Heart left ventricle (tissue), 16 donors: ENCODE measurements at regions not wholly inside any gene's neighbourhood (a gene's known extent, or its start where the extent isn't known, plus 50 kb on each side); places are given as distances from the start of the nearest gene placed in this dataset.

Experiments
- ATAC-seq, 4 donors: fragments of 200-7000 bp; cut with Tn5 transposase; one replicate each; pipeline ENCODE4 v1.9.1; 2020 to 2022; ENCODE audit warnings: moderate library complexity in 4 of 4, mild to moderate bottlenecking in 3 of 4, moderate number of reproducible peaks in 1 of 4
- DNase-seq, 5 donors: peaks; one replicate each; pipeline ENCODE4 v3.0.0-alpha.2; 2020
- H3K27ac ChIP-seq, 12 donors: fragments of 200-600 bp; sonication (generic) in 4 of 12; one replicate each; pipeline versions ENCODE4 v1.5.0 to v1.8.0; 2016 to 2022; ENCODE audit warnings: mild to moderate bottlenecking in 2 of 12
- H3K27me3 ChIP-seq, 9 donors: fragments of 200-600 bp; sonication (generic) in 2 of 9; one replicate each; pipeline versions ENCODE4 v1.5.1 to v1.8.0; 2016 to 2022; ENCODE audit warnings: mild to moderate bottlenecking in 3 of 9
- H3K36me3 ChIP-seq, 9 donors: fragments of 200-600 bp; sonication (generic) in 2 of 9; one replicate each; pipeline versions ENCODE4 v1.5.0 to v1.8.0; 2018 to 2022; ENCODE audit warnings: mild to moderate bottlenecking in 2 of 9
- H3K4me1 ChIP-seq, 12 donors: fragments of 200-600 bp; sonication (generic) in 4 of 12; one replicate each; pipeline versions ENCODE4 v1.5.0 to v1.8.0; 2016 to 2022; ENCODE audit warnings: mild to moderate bottlenecking in 3 of 12
- H3K4me3 ChIP-seq, 12 donors: fragments of 200-600 bp; sonication (generic) in 4 of 12; one replicate each; pipeline versions ENCODE4 v1.5.0 to v1.8.0; 2017 to 2022; ENCODE audit warnings: mild to moderate bottlenecking in 9 of 12, moderate library complexity in 4 of 12
- H3K9me3 ChIP-seq, 12 donors: fragments of 200-600 bp; sonication (generic) in 4 of 12; one replicate each; pipeline versions ENCODE4 v1.5.0 to v1.8.0; 2016 to 2022; ENCODE audit warnings: mild to moderate bottlenecking in 1 of 12
- CTCF ChIP-seq, 12 donors: fragments of 200-600 bp; sonication (generic) in 4 of 12; IDR thresholded peaks; one replicate each; pipeline versions ENCODE4 v1.5.0 to v1.8.0; 2018 to 2022; ENCODE audit warnings: antibody characterized with exemption in 12 of 12, mild to moderate bottlenecking in 5 of 12
- POLR2A ChIP-seq, 2 donors: fragments of 450-650 bp; IDR thresholded peaks; one replicate each; pipeline ENCODE4 v1.6.1; 2017; ENCODE audit warnings: antibody characterized with exemption in 2 of 2, mild to moderate bottlenecking in 2 of 2, moderate library complexity in 2 of 2
- WGBS, 4 donors: extraction: QIAGEN DNeasy Blood & Tissue Kit in 2 of 4; methylation state at CpG; one replicate each; pipeline versions ENCODE4 v1.1.5 to v1.1.7; 2013 to 2018; 5-methylcytosine and 5-hydroxymethylcytosine counted together
- intact Hi-C, 10 donors: fragments of 100-400 bp; cut with DNase I; formaldehyde crosslinking; loops; one replicate each; pipeline versions ENCODE4 v1.11.1 to v1.14.2; 2022
- donor health status: ischemic (EF 13 %, LVEDD 7.1; RV severe dilation, severe dysfunction).
- donor health status: healthy with polysubstance abuse.
- donor health status: DM: no; HTN: yes; CAD: no.
- donor health status: DM: no; HTN: no; CAD: no.
- donor health status: ischemic (EF 25% LVEDD 6.9; RV normal size, moderate dysfunction).
- donor health status: ischemic (EF 25% LVEDD 5.7; RV mildly dilated, moderate dysfunction).
- donor health status: healthy.
- donor health status: DM: yes; HTN: yes; CAD: no.
- donor health status: ischemic (EF 35%, LVEDD 5.7; RV mildly dilated, moderate dysfunction).
- donor health status: nonischemic (EF 11% LVEDD 7.7; RV severe dilation, severe dysfunction).
- donor health status: DM: yes; HTN: yes; CAD: no.
- donor health status: PGD.
- donor health status: ischemic (EF 29% LVEDD 5.4; RV normal size, mild dysfunction).
- donor health status: nonischemic (EF 23%, LVEDD 6.1; RV moderate dilation, normal function).

DNA sequence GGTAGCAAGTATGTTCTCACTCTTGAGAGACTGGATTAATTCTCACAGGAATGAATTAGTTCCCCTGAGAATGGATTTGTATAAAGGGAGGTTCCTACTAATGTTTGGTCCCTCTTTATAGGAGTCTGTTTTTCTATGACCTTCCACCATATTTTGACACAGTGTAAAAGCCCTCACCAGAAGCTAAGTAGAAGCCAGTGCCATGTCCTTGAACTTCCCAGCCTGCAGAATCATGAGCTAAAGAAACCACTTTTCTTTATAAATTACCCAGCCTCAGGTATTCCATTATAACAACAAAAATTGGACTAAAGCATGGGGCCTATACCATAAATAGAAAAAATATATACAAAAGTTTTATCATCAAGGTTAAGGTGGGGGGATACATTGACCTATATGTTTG is 227.9 kb upstream of the DTNA start:
- DNase-seq, result no peak
- H3K27ac ChIP-seq, result no peak overlapping the region
- intact Hi-C loops, result loop anchor here in 1 of 10 donors (10.0 kb wide), 1 partner anchor 127 kb away; no protein-coding TSS in a partner anchor
- no peak for TF ChIP-seq POLR2A (IDR thresholded peaks at IDR 0.05)
- no peak for TF ChIP-seq CTCF (IDR thresholded peaks at IDR 0.05)
- H3K9me3 ChIP-seq, result peaks cover 0 to 11% (median 0%) of the 10 kb centered on the region in 12 donors
- no peaks in the 10 kb centered on the region for H3K27me3 ChIP-seq
- no peaks in the 10 kb centered on the region for H3K36me3 ChIP-seq
- no peak for ATAC-seq
- no peaks in the 10 kb centered on the region for H3K4me1 ChIP-seq
- no peak overlapping the region for H3K4me3 ChIP-seq

DNA sequence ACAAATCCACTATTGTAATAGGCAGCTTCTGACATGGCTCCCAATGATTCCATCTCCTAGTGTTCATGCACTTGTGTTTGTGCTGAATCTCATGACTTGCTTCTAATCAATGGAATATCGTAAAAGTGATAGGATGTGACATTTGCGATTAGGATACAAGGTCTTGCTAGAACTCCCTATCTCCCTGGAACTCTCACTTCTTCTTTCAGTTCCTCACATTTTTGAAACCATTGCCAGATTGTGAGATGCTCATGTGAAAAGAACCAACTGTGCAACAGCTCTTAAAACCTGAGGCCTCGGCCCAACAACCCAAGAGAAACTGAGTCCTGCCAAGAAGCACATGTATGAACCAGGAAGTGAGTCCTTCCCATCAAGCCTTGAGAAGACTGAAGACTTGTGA is 226.9 kb upstream of the DTNA start:
- Histone ChIP-seq H3K4me1 (no peaks in the 10 kb centered on the region), H3K27ac (no peak overlapping the region), H3K9me3 (peaks cover 0 to 11% (median 0%) of the 10 kb centered on the region in 12 donors), H3K4me3 (no peak overlapping the region), H3K27me3 (no peaks in the 10 kb centered on the region), H3K36me3 (no peaks in the 10 kb centered on the region)
- DNase-seq (no peak), ATAC-seq (no peak)
- TF ChIP-seq POLR2A (IDR thresholded peaks at IDR 0.05) (no peak), CTCF (IDR thresholded peaks at IDR 0.05) (no peak)
- 85 to 90% (median 87%) methylated on average over 3 of the region's 3 CpGs for WGBS, 4 donors
- intact Hi-C loops, result loop anchor here in 1 of 10 donors (10.0 kb wide), 1 partner anchor 128 kb away; no protein-coding TSS in a partner anchor

GRCh38 chr18:34491719-34492118 is 218.4 kb upstream of the DTNA start:
- H3K27me3 ChIP-seq, result peaks cover 0 to 12% (median 0%) of the 10 kb centered on the region in 9 donors
- TF ChIP-seq POLR2A (IDR thresholded peaks at IDR 0.05) (no peak), CTCF (IDR thresholded peaks at IDR 0.05) (no peak)
- intact Hi-C loops, result loop anchor here in 9 of 10 donors (2.0 to 10.0 kb wide), 12 partner anchors 73 to 303 kb away; no protein-coding TSS in a partner anchor
- H3K9me3 ChIP-seq, result no peaks in the 10 kb centered on the region
- no peak for DNase-seq
- 66 to 79% (median 72%) methylated on average over 2 of the region's 2 CpGs for WGBS, 4 donors
- no peak overlapping the region for H3K4me3 ChIP-seq
- ATAC-seq, result no peak
- no peak overlapping the region for H3K27ac ChIP-seq
- no peaks in the 10 kb centered on the region for H3K36me3 ChIP-seq
- peaks cover 0 to 18% (median 9%) of the 10 kb centered on the region in 12 donors for H3K4me1 ChIP-seq

DNA sequence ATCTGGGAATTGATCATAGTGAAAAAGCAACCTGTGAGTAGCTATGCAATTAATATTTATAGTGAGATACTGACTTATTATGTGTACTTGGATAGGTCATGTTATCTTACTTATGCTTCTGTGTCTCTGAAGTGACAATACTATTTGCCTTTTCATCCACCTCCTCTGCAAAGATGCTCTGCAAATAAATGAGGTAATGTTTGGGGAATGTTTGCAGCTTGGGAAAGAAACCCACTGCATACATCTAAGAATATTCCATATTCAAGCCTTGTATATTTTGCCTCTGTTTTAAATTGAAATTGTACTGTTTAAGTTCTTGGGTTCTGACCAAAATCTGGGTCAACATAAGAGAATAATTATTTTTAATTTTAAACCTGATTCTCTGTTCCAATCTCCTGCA is 217.4 kb upstream of the DTNA start:
- DNase-seq (no peak), ATAC-seq (no peak)
- Histone ChIP-seq H3K27ac (peak overlapping the region in 10 of 12 donors; percentile 72 to 91 (median 86)), H3K4me3 (peak overlapping the region in 11 of 12 donors; percentile 51 to 73 (median 66)), H3K4me1 (peaks cover 0 to 20% (median 9%) of the 10 kb centered on the region in 12 donors), H3K36me3 (no peaks in the 10 kb centered on the region), H3K27me3 (peaks cover 0 to 12% (median 0%) of the 10 kb centered on the region in 9 donors), H3K9me3 (no peaks in the 10 kb centered on the region)
- TF ChIP-seq CTCF (IDR thresholded peaks at IDR 0.05) (no peak), POLR2A (IDR thresholded peaks at IDR 0.05) (no peak)
- intact Hi-C loops, result loop anchor here in 9 of 10 donors (2.0 to 10.0 kb wide), 12 partner anchors 72 to 302 kb away; no protein-coding TSS in a partner anchor
